ENCODE measurements at regions not wholly inside any gene's neighbourhood (a gene's known extent, or its start where the extent isn't known, plus 50 kb on each side); places are given as distances from the start of the nearest gene placed in this dataset.

- TF ChIP-seq CTCF (IDR thresholded peaks at IDR 0.05) (no peak), EP300 (IDR thresholded peaks at IDR 0.05) (no peak)
Measured at GRCh38 chr2:155456222-155456621, 757.7 kb downstream of the KCNJ3 start.

All from sigmoid colon (tissue), 4 donors.